ENCODE measurements at regions not wholly inside any gene's neighbourhood (a gene's known extent, or its start where the extent isn't known, plus 50 kb on each side); places are given as distances from the start of the nearest gene placed in this dataset.
A peak's percentile ranks its signal among the peaks of the same experiment; 100 is the strongest.
"Not testable (repeated sequence)": the region's sequence is repeated elsewhere in the genome, so short reads cannot be mapped to it uniquely, and the experiment has no call there.

- TF ChIP-seq CTCF (IDR thresholded peaks at IDR 0.05) = no peak
- TF ChIP-seq ZFX (IDR thresholded peaks at IDR 0.05; ENCODE audit: borderline replicate concordance) = no peak
- H3K27ac ChIP-seq = no peak overlapping the region
Observed at GRCh38 chr14:106115401-106115800, 589.0 kb downstream of the TMEM121 start.

GRCh38 chr14:106116339-106116930 is 590.1 kb downstream of the TMEM121 start:
- H3K27ac ChIP-seq = not testable (repeated sequence)
- peak; percentile 79 for TF ChIP-seq CTCF (IDR thresholded peaks at IDR 0.05)

DNA sequence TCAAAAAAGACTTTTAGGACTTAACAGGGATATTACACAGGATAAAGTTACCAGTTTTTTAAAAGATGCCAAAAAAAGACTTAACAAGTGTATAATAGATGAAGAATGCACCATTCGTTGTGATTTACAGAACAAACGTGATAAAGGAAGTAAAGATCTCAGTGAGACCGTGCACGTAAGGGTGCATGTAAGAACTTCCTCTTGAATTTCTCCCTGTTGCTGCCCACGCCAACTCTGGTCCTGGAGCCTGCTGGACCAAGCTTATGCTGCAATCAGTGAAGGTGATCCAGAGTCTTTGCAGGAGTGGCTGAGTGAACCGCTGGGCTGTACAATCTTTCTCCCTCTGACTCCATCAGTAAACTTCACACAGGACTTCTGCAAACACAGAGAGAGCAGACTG is 593.7 kb downstream of the TMEM121 start:
- no peak for TF ChIP-seq ZFX (IDR thresholded peaks at IDR 0.05; ENCODE audit: borderline replicate concordance)
- no peak for TF ChIP-seq CTCF (IDR thresholded peaks at IDR 0.05)
- no peak overlapping the region for H3K27ac ChIP-seq

- TF ChIP-seq CTCF (IDR thresholded peaks at IDR 0.05) (no peak), ZFX (IDR thresholded peaks at IDR 0.05; ENCODE audit: borderline replicate concordance) (no peak)
- H3K27ac ChIP-seq = no peak overlapping the region
Observed at GRCh38 chr14:106129274-106129673, 602.9 kb downstream of the TMEM121 start.

- not testable (repeated sequence) for H3K27ac ChIP-seq
Observed at GRCh38 chr14:106129904-106130661, 603.7 kb downstream of the TMEM121 start.

DNA sequence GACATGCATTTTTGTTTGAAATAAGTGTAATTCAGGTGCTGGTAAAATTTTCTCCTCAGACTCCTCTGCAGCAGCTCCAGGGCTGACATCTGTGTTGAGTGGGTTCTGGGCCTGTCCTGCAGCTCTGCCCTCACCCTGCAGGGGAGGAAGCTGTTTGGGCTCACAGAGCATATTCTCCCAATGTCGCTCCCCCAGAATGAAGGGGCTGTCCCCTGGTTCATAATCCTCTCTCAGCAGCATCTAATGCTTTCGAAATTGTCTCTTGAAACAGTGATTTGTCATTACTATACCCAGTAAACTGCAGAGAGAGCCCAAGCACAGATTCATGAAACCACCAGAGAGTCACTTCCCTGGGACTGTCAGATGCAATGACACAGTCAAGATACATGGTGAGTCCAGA is 606.7 kb downstream of the TMEM121 start:
- H3K27ac ChIP-seq = not testable (repeated sequence)

GRCh38 chr14:106134886-106135285 is 608.5 kb downstream of the TMEM121 start:
- no peak for TF ChIP-seq CTCF (IDR thresholded peaks at IDR 0.05)
- TF ChIP-seq ZFX (IDR thresholded peaks at IDR 0.05; ENCODE audit: borderline replicate concordance) = no peak

DNA sequence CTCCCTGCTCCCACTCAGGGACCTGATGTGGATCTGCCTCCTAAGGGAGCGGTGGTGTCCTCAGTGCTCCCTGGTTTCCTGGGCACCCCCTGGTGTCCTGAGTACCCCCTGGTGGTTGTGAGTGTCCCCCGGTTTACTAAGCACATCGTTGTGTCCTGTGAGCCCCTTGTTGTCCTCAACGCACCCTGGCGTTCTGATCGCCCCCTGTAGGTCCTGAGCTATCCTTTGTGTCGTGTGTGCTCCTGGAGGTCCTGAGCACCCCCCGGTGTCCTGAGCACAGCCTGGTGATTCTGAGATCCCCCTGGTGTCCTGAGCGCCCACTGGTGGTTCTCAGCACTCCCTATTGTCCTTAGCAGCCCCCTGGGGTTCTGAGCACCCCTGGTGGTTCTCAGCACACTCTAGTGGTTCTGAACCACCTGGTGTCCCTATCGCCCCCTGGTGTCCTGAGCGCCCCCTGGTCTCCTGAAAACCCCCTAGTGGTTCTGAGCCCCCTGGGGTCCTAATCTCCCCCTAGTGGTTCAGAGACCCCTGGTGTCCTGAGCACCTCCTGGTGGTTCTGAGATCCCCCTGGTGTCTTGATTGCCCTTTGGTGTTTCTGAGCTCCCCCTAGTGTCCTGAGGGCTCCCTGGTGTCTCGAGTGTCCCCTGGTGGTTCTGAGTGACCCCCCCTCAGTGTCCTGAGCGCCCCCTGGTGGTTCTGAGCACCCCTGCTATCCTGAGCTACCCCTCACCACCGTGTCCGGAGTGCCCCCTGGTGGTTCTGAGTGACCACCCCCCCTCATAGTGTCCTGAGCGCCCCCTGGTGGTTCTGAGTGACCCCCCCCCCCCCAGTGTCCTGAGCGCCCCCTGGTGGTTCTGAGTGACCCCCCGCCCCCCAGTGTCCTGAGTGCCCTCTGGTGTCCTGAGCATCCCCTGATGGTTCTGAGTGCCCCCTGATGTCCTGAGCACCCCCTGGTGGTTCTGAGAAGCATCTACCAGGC is 615.1 kb downstream of the TMEM121 start:
- TF ChIP-seq ZFX (IDR thresholded peaks at IDR 0.05; ENCODE audit: borderline replicate concordance) (no peak), CTCF (IDR thresholded peaks at IDR 0.05) (peak; percentile 22)
- H3K27ac ChIP-seq = peak overlapping the region; percentile 73

More at GRCh38 chr14:106134886-106135285, 608.5 kb downstream of the TMEM121 start:
- H3K27ac ChIP-seq = no peak overlapping the region

DNA sequence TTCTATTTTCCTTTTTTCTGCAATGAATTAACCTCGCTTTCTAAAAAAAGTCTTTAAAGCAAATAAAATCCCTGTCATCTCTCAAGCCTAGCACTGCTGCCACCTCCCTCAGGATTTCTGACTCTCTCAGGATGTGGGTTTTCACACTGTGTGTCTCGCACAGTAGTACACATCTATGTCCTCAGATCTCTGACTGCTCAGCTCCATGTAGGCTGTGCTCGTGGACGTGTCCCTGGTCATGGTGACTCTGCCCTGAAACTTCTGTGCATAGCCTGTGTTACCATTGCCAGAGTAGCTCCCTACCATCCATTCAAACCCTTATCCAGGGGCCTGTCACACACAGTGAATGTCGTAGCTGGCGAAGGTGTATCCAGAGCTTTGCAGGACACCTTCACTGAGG is 619.3 kb downstream of the TMEM121 start:
- H3K27ac ChIP-seq = not testable (repeated sequence)

Measured in 22Rv1 (cell line).